Trophoblast cell (in vitro differentiated cells and primary cell): ENCODE measurements at regions not wholly inside any gene's neighbourhood (a gene's known extent, or its start where the extent isn't known, plus 50 kb on each side); places are given as distances from the start of the nearest gene placed in this dataset.

Source experiments
- DNase-seq, 2 donors: peaks; one replicate each; pipeline ENCODE4 v3.0.0-alpha.2; 2016
- H2AFZ ChIP-seq: 2 replicates; pipeline ENCODE4 v1.6.1; 2013; ENCODE audit warnings: low read length, moderate library complexity, mild to moderate bottlenecking; ENCODE audit not compliant: insufficient read depth, poor library complexity
- H2AK5ac ChIP-seq: 2 replicates; pipeline ENCODE4 v1.6.1; 2013; ENCODE audit warnings: mild to moderate bottlenecking, low read length
- H2BK120ac ChIP-seq: 2 replicates; pipeline ENCODE4 v1.6.1; 2013; ENCODE audit warnings: low read length, mild to moderate bottlenecking, moderate library complexity; ENCODE audit not compliant: insufficient read depth, poor library complexity
- H2BK12ac ChIP-seq: 2 replicates; pipeline ENCODE4 v1.6.1; 2013; ENCODE audit warnings: mild to moderate bottlenecking, low read length, moderate library complexity
- H2BK5ac ChIP-seq: 2 replicates; pipeline ENCODE4 v1.6.1; 2013; ENCODE audit warnings: low read length, low read depth, moderate library complexity, mild to moderate bottlenecking; ENCODE audit not compliant: poor library complexity
- H3K14ac ChIP-seq: 2 replicates; pipeline ENCODE4 v1.6.1; 2013; ENCODE audit warnings: mild to moderate bottlenecking, low read length
- H3K18ac ChIP-seq: 2 replicates; pipeline ENCODE4 v1.6.1; 2013; ENCODE audit warnings: mild to moderate bottlenecking, low read length
- H3K23ac ChIP-seq: 2 replicates; pipeline ENCODE4 v1.6.1; 2013; ENCODE audit warnings: low read length
- H3K27ac ChIP-seq: 2 replicates; pipeline ENCODE4 v1.5.1; 2013; ENCODE audit warnings: low read depth, mild to moderate bottlenecking, inconsistent platforms, low read length, moderate library complexity
- H3K27me3 ChIP-seq: 2 replicates; pipeline ENCODE4 v1.6.1; 2013; ENCODE audit warnings: inconsistent platforms, mild to moderate bottlenecking, low read length, moderate library complexity; ENCODE audit not compliant: insufficient read depth
- H3K36me3 ChIP-seq, 2 experiments: 1 replicate in 1 of 2; 2 replicates in 1 of 2; pipeline ENCODE4 v1.6.1; 2013; ENCODE audit warnings: low read length in 2 of 2, mild to moderate bottlenecking in 2 of 2, moderate library complexity in 1 of 2; ENCODE audit not compliant: insufficient read depth in 2 of 2, control insufficient read depth in 1 of 2
- H3K4ac ChIP-seq: 2 replicates; pipeline ENCODE4 v1.6.1; 2013; ENCODE audit warnings: low read depth, mild to moderate bottlenecking, low read length, moderate library complexity
- H3K4me1 ChIP-seq, 2 experiments: 1 replicate in 1 of 2; 2 replicates in 1 of 2; pipeline ENCODE4 v1.6.1; 2013; ENCODE audit warnings: low read length in 2 of 2, mild to moderate bottlenecking in 2 of 2, moderate library complexity in 1 of 2; ENCODE audit not compliant: insufficient read depth in 2 of 2, control insufficient read depth in 1 of 2
- H3K4me2 ChIP-seq: 2 replicates; pipeline ENCODE4 v1.6.1; 2013; ENCODE audit warnings: inconsistent platforms, mild to moderate bottlenecking, low read length, moderate library complexity
- H3K4me3 ChIP-seq: 2 replicates; pipeline ENCODE4 v1.5.1; 2013; ENCODE audit warnings: mild to moderate bottlenecking, low read depth, low read length, inconsistent platforms
- H3K79me1 ChIP-seq: one replicate; pipeline ENCODE4 v1.6.1; 2013; ENCODE audit warnings: low read length
- H3K79me2 ChIP-seq: 2 replicates; pipeline ENCODE4 v1.6.1; 2013; ENCODE audit warnings: low read length, mild to moderate bottlenecking; ENCODE audit not compliant: control insufficient read depth, insufficient read depth, poor library complexity
- H3K9ac ChIP-seq: 2 replicates; pipeline ENCODE4 v1.6.1; 2013; ENCODE audit warnings: mild to moderate bottlenecking, low read length
- H3K9me3 ChIP-seq: 2 replicates; pipeline ENCODE4 v1.6.1; 2013; ENCODE audit warnings: low read depth, mild to moderate bottlenecking, control low read depth, inconsistent platforms, low read length; ENCODE audit not compliant: insufficient read depth
- H4K12ac ChIP-seq: 2 replicates; pipeline ENCODE4 v1.6.1; 2013; ENCODE audit warnings: low read depth, mild to moderate bottlenecking, low read length, moderate library complexity
- H4K8ac ChIP-seq: 2 replicates; pipeline ENCODE4 v1.6.1; 2013; ENCODE audit warnings: low read depth, mild to moderate bottlenecking, low read length, moderate library complexity
- H4K91ac ChIP-seq: one replicate; pipeline ENCODE4 v1.6.1; 2013; ENCODE audit warnings: low read depth, mild to moderate bottlenecking, low read length, moderate library complexity
- WGBS: extraction: QIAGEN DNeasy Blood & Tissue Kit; methylation state at CpG from one replicate; pipeline ENCODE4 v1.1.7; 2013; ENCODE audit warnings: missing lambda C conversion rate; ENCODE audit not compliant: insufficient read length, insufficient coverage; ENCODE audit errors: extremely low coverage; 5-methylcytosine and 5-hydroxymethylcytosine counted together

DNA sequence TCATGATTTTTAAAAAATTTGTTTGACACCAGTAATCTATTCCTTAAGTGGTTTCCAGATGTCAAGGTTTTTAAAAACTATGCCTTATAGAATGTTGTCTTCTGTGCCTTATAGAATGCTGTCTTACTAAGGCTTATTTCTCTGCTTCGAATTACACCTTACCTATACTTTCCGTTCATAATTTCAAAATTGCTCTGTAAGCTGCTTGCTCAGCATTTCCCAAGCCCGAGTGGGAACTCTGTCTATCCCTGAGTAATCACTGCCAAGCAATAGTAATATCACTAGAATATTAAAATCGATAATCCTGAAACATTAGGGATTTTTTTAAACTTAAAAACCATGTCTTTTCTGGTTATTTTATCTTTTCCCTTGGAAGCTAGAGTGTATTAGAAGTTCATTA, 376.3 kb downstream of the PIK3R1 start:
- H4K8ac ChIP-seq: no peak overlapping the region
- no peak overlapping the region for H2AFZ ChIP-seq
- no peak for DNase-seq
- H2BK5ac ChIP-seq: no peak overlapping the region
- H2BK120ac ChIP-seq: no peak overlapping the region
- H3K18ac ChIP-seq: no peak overlapping the region
- no peak overlapping the region for H3K4ac ChIP-seq
- H3K79me1 ChIP-seq: no peaks in the 10 kb centered on the region
- H3K4me3 ChIP-seq: no peak overlapping the region
- H2BK12ac ChIP-seq: no peak overlapping the region
- no peak overlapping the region for H3K4me2 ChIP-seq
- no peak overlapping the region for H3K9ac ChIP-seq
- H3K9me3 ChIP-seq: peaks cover 4% of the 10 kb centered on the region
- H3K23ac ChIP-seq: no peak overlapping the region
- H4K91ac ChIP-seq: no peak overlapping the region
- no peak overlapping the region for H4K12ac ChIP-seq
- no peaks in the 10 kb centered on the region for H3K27me3 ChIP-seq
- no peak overlapping the region for H3K14ac ChIP-seq
- no peaks in the 10 kb centered on the region for H3K4me1 ChIP-seq
- H3K36me3 ChIP-seq: no peaks in the 10 kb centered on the region
- H3K79me2 ChIP-seq: no peaks in the 10 kb centered on the region
- no peak overlapping the region for H2AK5ac ChIP-seq
- no peak overlapping the region for H3K27ac ChIP-seq
- no CpG with 5 or more reads among the region's 4 CpGs for WGBS

DNA sequence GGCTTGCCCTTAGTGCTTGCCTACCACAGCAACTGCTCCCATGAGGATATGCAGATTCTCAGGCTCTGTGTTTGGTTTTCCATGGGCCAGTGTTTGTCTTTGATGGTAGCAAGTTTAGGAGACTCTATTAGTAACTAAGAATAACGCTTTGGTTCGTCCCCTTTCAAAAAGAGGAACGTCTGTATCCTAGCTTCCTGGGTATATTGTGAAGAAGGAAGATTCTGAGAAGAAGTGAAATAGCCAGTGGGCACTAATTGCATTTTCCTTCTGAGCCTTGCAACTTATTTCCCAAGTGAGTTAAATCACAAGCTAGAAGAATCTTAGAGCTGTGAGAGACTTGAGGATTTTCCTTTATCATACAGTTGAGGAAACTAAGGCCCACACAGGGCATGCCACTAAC, 376.8 kb downstream of the PIK3R1 start:
- H3K36me3 ChIP-seq: no peaks in the 10 kb centered on the region
- no peak overlapping the region for H2AFZ ChIP-seq
- H4K8ac ChIP-seq: no peak overlapping the region
- no peaks in the 10 kb centered on the region for H3K4me1 ChIP-seq
- no peak overlapping the region for H3K4me2 ChIP-seq
- no peak overlapping the region for H3K27ac ChIP-seq
- H3K79me2 ChIP-seq: no peaks in the 10 kb centered on the region
- no peaks in the 10 kb centered on the region for H3K27me3 ChIP-seq
- H3K18ac ChIP-seq: no peak overlapping the region
- no peak overlapping the region for H2BK5ac ChIP-seq
- DNase-seq: no peak
- no peak overlapping the region for H3K9ac ChIP-seq
- no peak overlapping the region for H2BK120ac ChIP-seq
- no peak overlapping the region for H3K4me3 ChIP-seq
- no peak overlapping the region for H4K91ac ChIP-seq
- H3K4ac ChIP-seq: no peak overlapping the region
- no peak overlapping the region for H2AK5ac ChIP-seq
- H3K23ac ChIP-seq: no peak overlapping the region
- WGBS: no CpG with 5 or more reads among the region's 3 CpGs
- H4K12ac ChIP-seq: no peak overlapping the region
- no peak overlapping the region for H2BK12ac ChIP-seq
- no peak overlapping the region for H3K14ac ChIP-seq
- H3K9me3 ChIP-seq: peaks cover 4% of the 10 kb centered on the region
- H3K79me1 ChIP-seq: no peaks in the 10 kb centered on the region

DNA sequence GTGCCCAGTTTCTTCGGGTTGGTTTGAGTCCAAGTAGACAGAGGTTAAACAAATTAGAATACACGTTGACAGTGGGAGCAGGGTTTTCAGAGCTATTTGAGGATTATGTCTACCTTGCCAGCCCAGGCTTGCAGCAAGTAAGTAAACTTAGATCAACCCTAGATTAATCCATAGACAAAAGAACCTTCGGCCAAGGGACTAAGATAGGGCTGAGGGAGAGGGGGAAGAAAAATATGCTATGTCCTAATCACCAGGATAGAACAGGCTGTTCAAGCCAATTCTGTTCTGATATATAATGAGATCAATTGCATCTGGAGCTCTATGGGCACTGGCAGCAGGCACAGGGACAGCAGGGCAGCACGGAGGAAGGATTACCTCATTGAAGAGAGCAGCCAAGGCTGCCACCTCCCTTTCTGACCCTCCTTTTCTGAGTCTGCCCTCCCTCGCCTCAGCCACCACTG, 377.7 kb downstream of the PIK3R1 start:
- no peaks in the 10 kb centered on the region for H3K4me1 ChIP-seq
- no peak overlapping the region for H4K12ac ChIP-seq
- no peak overlapping the region for H3K4me2 ChIP-seq
- no peak for DNase-seq
- H3K4me3 ChIP-seq: no peak overlapping the region
- H2AFZ ChIP-seq: no peak overlapping the region
- no peak overlapping the region for H3K18ac ChIP-seq
- H2AK5ac ChIP-seq: no peak overlapping the region
- H3K27me3 ChIP-seq: no peaks in the 10 kb centered on the region
- H3K23ac ChIP-seq: no peak overlapping the region
- H4K8ac ChIP-seq: no peak overlapping the region
- no peaks in the 10 kb centered on the region for H3K36me3 ChIP-seq
- WGBS: no CpG with 5 or more reads among the region's 5 CpGs
- peaks cover 4% of the 10 kb centered on the region for H3K9me3 ChIP-seq
- no peak overlapping the region for H2BK120ac ChIP-seq
- H3K9ac ChIP-seq: no peak overlapping the region
- H3K79me2 ChIP-seq: no peaks in the 10 kb centered on the region
- H2BK5ac ChIP-seq: no peak overlapping the region
- no peak overlapping the region for H3K4ac ChIP-seq
- H3K27ac ChIP-seq: no peak overlapping the region
- H4K91ac ChIP-seq: no peak overlapping the region
- no peaks in the 10 kb centered on the region for H3K79me1 ChIP-seq
- H3K14ac ChIP-seq: no peak overlapping the region
- no peak overlapping the region for H2BK12ac ChIP-seq

DNA sequence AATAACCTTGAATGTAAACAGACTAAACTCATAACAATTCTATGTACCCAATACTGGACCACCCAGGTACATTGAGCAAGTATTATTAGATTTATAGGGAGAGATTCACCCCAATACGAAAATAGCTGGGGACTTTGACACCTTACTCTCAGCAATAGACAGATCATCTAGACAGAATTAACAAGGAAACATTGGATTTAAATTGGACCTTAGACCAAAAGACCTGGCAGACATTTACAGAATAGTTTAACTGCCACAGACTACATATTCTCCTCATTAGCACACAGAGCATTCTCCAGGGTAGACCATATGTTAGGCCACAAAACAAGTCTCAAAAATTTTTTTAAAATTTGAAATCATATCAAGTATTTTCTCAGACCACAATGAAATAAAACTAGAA, 397.4 kb downstream of the PIK3R1 start:
- H3K4me3 ChIP-seq: no peak overlapping the region
- no peaks in the 10 kb centered on the region for H3K79me2 ChIP-seq
- H2BK5ac ChIP-seq: no peak overlapping the region
- no peak overlapping the region for H2BK12ac ChIP-seq
- no peak overlapping the region for H2BK120ac ChIP-seq
- H3K79me1 ChIP-seq: no peaks in the 10 kb centered on the region
- no peak overlapping the region for H3K27ac ChIP-seq
- H3K4me2 ChIP-seq: no peak overlapping the region
- H2AFZ ChIP-seq: no peak overlapping the region
- no peak overlapping the region for H4K91ac ChIP-seq
- peaks cover 9% of the 10 kb centered on the region for H3K9me3 ChIP-seq
- no peak overlapping the region for H4K12ac ChIP-seq
- no peak overlapping the region for H3K18ac ChIP-seq
- no peak overlapping the region for H2AK5ac ChIP-seq
- H3K9ac ChIP-seq: no peak overlapping the region
- H3K4me1 ChIP-seq: no peaks in the 10 kb centered on the region
- no peaks in the 10 kb centered on the region for H3K27me3 ChIP-seq
- H3K4ac ChIP-seq: no peak overlapping the region
- no peak overlapping the region for H3K23ac ChIP-seq
- no peak for DNase-seq
- no peaks in the 10 kb centered on the region for H3K36me3 ChIP-seq
- no CpG with 5 or more reads among the region's 1 CpG for WGBS
- H3K14ac ChIP-seq: no peak overlapping the region
- no peak overlapping the region for H4K8ac ChIP-seq
